ENCODE measurements at regions not wholly inside any gene's neighbourhood (a gene's known extent, or its start where the extent isn't known, plus 50 kb on each side); places are given as distances from the start of the nearest gene placed in this dataset.

DNA sequence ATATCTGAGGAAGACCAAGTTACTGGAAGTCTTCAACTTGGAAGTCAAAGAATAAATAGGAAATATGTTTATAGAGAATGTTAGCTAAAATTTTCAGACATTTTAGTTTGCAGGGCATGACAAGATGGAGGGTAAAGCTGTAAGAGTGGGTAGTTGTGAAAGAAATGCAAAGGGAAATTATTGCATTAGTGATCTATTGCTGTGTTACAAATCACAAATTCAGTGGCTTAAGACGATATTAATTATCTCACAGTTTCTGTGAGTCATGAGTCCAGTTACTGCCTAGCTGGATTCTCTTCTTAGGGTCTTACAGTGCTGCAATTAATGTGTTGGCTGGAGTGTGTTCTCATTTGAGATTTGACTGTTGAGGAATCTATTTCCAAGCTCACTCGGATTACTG is 62.9 kb upstream of the CAMK2D start:
- TF ChIP-seq, protein P1, sequence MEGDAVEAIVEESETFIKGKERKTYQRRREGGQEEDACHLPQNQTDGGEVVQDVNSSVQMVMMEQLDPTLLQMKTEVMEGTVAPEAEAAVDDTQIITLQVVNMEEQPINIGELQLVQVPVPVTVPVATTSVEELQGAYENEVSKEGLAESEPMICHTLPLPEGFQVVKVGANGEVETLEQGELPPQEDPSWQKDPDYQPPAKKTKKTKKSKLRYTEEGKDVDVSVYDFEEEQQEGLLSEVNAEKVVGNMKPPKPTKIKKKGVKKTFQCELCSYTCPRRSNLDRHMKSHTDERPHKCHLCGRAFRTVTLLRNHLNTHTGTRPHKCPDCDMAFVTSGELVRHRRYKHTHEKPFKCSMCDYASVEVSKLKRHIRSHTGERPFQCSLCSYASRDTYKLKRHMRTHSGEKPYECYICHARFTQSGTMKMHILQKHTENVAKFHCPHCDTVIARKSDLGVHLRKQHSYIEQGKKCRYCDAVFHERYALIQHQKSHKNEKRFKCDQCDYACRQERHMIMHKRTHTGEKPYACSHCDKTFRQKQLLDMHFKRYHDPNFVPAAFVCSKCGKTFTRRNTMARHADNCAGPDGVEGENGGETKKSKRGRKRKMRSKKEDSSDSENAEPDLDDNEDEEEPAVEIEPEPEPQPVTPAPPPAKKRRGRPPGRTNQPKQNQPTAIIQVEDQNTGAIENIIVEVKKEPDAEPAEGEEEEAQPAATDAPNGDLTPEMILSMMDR (IDR thresholded peaks at IDR 0.05; ENCODE audit: unreplicated experiment), result no peak
- Mint-ChIP-seq H3K4me1 (ENCODE audit: insufficient read depth, unreplicated experiment) (peaks cover 14% of the 10 kb centered on the region), H3K4me3 (ENCODE audit: unreplicated experiment) (no peak overlapping the region), H3K36me3 (ENCODE audit: insufficient read depth, unreplicated experiment) (no peaks in the 10 kb centered on the region), H3K27me3 (ENCODE audit: insufficient read depth, unreplicated experiment) (no peaks in the 10 kb centered on the region), H3K9me3 (ENCODE audit: unreplicated experiment) (no peaks in the 10 kb centered on the region), H3K27ac (ENCODE audit: low read depth, unreplicated experiment) (no peak overlapping the region)
- no TSS peak for BruUV-seq (replicated peaks)
- CTCF ChIA-PET, result no interaction called here
- no peak for DNase-seq (ENCODE audit: unreplicated experiment)
- intact Hi-C loops (cut with micrococcal nuclease), result no loop called here
- POLR2A ChIA-PET, result no interaction called here

DNA sequence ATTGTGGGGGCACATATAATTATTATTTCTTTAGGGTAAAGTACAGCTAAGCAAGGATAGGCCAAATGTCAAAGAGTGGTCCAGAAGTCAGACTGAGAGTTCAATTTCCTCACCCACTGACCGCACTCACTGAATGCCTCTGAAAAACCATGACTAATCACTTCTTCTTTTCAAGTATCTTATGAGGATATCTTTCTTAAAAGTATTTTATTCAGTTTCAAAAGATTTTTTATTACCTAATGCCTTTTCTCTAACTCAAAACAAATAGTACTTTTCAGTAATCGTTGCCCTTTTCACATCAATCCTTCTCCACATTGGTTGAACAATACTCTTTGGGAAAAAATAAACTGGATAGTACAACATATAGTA is 61.7 kb upstream of the CAMK2D start:
- no peak for DNase-seq (ENCODE audit: unreplicated experiment)
- ChIA-PET POLR2A (interaction anchor here (0.8 kb wide), 1 partner anchor 11 kb away, joined by 3 read pairs; no protein-coding TSS in a partner anchor), CTCF (no interaction called here)
- Mint-ChIP-seq H3K27me3 (ENCODE audit: insufficient read depth, unreplicated experiment) (no peaks in the 10 kb centered on the region), H3K4me1 (ENCODE audit: insufficient read depth, unreplicated experiment) (peaks cover 14% of the 10 kb centered on the region), H3K9me3 (ENCODE audit: unreplicated experiment) (no peaks in the 10 kb centered on the region), H3K27ac (ENCODE audit: low read depth, unreplicated experiment) (no peak overlapping the region), H3K4me3 (ENCODE audit: unreplicated experiment) (no peak overlapping the region), H3K36me3 (ENCODE audit: insufficient read depth, unreplicated experiment) (no peaks in the 10 kb centered on the region)
- intact Hi-C loops (cut with micrococcal nuclease), result no loop called here
- TF ChIP-seq, protein P1 (IDR thresholded peaks at IDR 0.05; ENCODE audit: unreplicated experiment), result no peak
- BruUV-seq (replicated peaks), result no TSS peak

DNA sequence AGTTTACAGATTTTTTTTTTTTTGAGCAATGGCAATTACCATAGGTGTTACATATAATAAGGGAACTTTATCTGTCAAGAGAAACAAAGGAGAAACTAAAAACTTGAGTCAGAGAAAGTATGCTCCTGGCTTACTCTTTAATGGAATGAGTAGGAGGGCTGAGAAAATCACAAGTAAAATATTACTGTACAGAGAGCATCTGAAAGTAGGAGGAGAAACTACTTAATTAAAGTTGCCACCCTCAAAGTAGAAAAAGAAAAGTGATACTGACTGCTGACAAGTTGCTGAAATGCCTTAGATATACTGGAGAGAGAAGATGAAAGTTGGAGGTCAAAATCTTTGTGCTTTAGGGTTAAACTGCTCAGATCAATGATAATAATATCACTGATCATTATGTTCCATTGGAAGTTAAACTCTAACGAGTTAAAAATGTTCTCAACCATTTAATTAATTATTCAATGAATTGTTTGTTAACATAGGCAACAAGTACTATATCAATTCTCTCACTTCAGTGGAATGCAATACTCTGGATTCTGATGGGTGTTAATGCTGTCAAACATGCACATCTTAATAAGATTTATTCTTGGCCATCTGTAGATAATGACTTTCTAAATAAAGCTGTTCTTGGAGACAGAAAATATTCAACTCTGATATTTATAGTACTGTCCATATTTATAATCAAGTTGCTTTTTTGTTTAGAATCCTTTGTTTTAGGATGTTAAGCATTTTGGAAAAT is 61.2 kb upstream of the CAMK2D start:
- TF ChIP-seq, protein P1 (IDR thresholded peaks at IDR 0.05; ENCODE audit: unreplicated experiment), result no peak
- Mint-ChIP-seq H3K4me3 (ENCODE audit: unreplicated experiment) (no peak overlapping the region), H3K9me3 (ENCODE audit: unreplicated experiment) (no peaks in the 10 kb centered on the region), H3K36me3 (ENCODE audit: insufficient read depth, unreplicated experiment) (no peaks in the 10 kb centered on the region), H3K4me1 (ENCODE audit: insufficient read depth, unreplicated experiment) (peaks cover 14% of the 10 kb centered on the region), H3K27ac (ENCODE audit: low read depth, unreplicated experiment) (no peak overlapping the region), H3K27me3 (ENCODE audit: insufficient read depth, unreplicated experiment) (no peaks in the 10 kb centered on the region)
- no peak for DNase-seq (ENCODE audit: unreplicated experiment)
- ChIA-PET POLR2A (interaction anchor here (0.6 to 0.8 kb wide), 4 partner anchors 11 to 357 kb away, joined by 3 to 4 read pairs (median 3); no protein-coding TSS in a partner anchor), CTCF (no interaction called here)
- intact Hi-C loops (cut with micrococcal nuclease), result no loop called here
- BruUV-seq (replicated peaks), result no TSS peak

DNA sequence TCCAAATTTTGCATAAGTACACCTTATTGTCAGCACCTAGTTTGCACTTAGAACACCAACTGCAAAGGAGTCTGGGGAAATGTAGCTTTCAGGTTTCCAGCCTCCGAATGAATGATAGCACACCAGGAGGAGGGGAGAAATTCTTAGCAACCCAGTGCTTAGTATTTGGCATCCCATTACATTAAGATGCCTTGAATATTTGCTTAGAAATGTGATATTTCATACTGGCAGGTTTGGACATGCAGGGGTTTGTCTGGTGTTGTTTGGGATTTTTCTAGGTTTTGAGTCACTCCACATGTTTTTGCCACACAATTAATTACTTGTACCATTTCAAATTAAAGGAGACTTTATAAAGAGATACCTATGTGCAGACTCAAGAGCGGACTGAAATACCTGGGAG is 60.3 kb upstream of the CAMK2D start:
- ChIA-PET CTCF (interaction anchor here (0.9 to 1.1 kb wide), 2 partner anchors 10 to 40 kb away, joined by 3 to 4 read pairs; no protein-coding TSS in a partner anchor), POLR2A (interaction anchor here (0.6 to 0.9 kb wide), 6 partner anchors 13 to 358 kb away, joined by 3 to 5 read pairs (median 3); no protein-coding TSS in a partner anchor)
- intact Hi-C loops (cut with micrococcal nuclease), result no loop called here
- Mint-ChIP-seq H3K9me3 (ENCODE audit: unreplicated experiment) (no peaks in the 10 kb centered on the region), H3K4me3 (ENCODE audit: unreplicated experiment) (no peak overlapping the region), H3K4me1 (ENCODE audit: insufficient read depth, unreplicated experiment) (peaks cover 14% of the 10 kb centered on the region), H3K36me3 (ENCODE audit: insufficient read depth, unreplicated experiment) (no peaks in the 10 kb centered on the region), H3K27ac (ENCODE audit: low read depth, unreplicated experiment) (no peak overlapping the region), H3K27me3 (ENCODE audit: insufficient read depth, unreplicated experiment) (no peaks in the 10 kb centered on the region)
- DNase-seq (ENCODE audit: unreplicated experiment), result peak; percentile 48
- BruUV-seq (replicated peaks), result no TSS peak
- TF ChIP-seq, protein P1 (IDR thresholded peaks at IDR 0.05; ENCODE audit: unreplicated experiment), result no peak

Measured in MCF 10A (cell line).